ENCODE measurements at regions not wholly inside any gene's neighbourhood (a gene's known extent, or its start where the extent isn't known, plus 50 kb on each side); places are given as distances from the start of the nearest gene placed in this dataset.

DNA sequence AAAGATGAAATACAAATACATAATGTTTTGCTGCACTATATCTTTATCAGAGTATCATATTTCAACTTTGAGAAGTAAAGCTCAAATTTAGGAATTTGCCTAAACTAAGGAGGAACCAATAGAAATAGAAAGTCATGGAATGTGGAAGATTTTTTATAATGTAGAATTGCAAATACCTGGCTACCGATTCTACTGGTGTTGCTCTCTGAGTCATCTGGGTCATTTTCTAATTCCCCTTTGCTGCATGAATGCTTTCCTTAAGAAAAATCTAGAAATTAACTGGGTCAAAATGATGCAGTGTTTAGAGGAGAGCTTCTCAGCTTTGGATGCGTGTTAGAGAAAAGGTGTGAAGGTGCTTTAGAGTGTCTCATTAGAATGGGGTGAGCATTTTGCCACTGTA is 568.9 kb upstream of the ANKRD30A start:
- TF ChIP-seq, protein P1, sequence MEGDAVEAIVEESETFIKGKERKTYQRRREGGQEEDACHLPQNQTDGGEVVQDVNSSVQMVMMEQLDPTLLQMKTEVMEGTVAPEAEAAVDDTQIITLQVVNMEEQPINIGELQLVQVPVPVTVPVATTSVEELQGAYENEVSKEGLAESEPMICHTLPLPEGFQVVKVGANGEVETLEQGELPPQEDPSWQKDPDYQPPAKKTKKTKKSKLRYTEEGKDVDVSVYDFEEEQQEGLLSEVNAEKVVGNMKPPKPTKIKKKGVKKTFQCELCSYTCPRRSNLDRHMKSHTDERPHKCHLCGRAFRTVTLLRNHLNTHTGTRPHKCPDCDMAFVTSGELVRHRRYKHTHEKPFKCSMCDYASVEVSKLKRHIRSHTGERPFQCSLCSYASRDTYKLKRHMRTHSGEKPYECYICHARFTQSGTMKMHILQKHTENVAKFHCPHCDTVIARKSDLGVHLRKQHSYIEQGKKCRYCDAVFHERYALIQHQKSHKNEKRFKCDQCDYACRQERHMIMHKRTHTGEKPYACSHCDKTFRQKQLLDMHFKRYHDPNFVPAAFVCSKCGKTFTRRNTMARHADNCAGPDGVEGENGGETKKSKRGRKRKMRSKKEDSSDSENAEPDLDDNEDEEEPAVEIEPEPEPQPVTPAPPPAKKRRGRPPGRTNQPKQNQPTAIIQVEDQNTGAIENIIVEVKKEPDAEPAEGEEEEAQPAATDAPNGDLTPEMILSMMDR (IDR thresholded peaks at IDR 0.05), result no peak
- no peaks in the 10 kb centered on the region for H3K27me3 ChIP-seq
- H3K4me3 ChIP-seq, result no peak overlapping the region
- DNase-seq (ENCODE audit: low spot score), result no peak
- no peaks in the 10 kb centered on the region for H3K36me3 ChIP-seq
- H3K27ac ChIP-seq, result no peak overlapping the region
- H3K4me1 ChIP-seq, result no peaks in the 10 kb centered on the region
- no peaks in the 10 kb centered on the region for H3K9me3 ChIP-seq

DNA sequence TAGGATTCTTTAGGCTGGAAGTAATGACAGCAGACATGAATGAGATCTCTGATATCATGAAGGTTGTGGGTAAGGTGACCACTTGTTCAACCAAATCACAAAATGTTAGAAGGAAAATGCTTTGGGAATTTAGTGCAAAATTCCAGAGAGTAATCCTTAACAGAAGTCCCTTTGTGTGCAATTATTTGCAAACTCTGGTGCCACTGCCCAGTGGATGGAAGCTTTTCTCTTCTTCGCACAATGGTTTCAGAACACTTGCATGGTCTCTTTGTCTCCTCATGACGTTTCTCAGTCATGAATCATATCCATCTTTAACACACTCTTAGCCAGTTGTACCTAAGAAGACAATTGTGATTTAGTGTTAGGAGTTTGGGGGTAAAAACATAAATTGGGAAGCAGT is 570.4 kb upstream of the ANKRD30A start:
- TF ChIP-seq, protein P1 (IDR thresholded peaks at IDR 0.05), result no peak
- no peak for DNase-seq (ENCODE audit: low spot score)
- no peak overlapping the region for H3K27ac ChIP-seq

DNA sequence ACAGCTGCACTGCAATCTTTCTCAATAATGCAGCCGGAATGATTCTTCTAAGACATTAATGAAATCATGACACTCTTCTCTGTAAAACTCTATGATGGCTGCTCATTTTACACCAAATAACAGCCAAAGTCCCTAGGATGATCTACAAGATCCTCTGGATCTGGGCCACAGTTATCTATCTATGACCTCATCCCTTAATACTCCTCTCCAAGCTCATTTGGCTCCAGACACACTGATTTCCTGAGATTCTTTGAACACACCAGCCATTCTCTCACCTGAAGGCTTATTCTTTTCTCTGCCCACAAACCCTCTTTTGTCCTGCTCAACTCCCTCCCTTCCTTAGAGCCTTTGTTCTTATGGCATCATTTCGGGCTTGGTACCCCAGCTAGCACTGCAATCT is 577.4 kb upstream of the ANKRD30A start:
- Histone ChIP-seq H3K4me1 (no peaks in the 10 kb centered on the region), H3K36me3 (no peaks in the 10 kb centered on the region), H3K4me3 (no peak overlapping the region), H3K27me3 (no peaks in the 10 kb centered on the region), H3K27ac (no peak overlapping the region), H3K9me3 (no peaks in the 10 kb centered on the region)
- no peak for DNase-seq (ENCODE audit: low spot score)
- TF ChIP-seq, protein P1 (IDR thresholded peaks at IDR 0.05), result no peak

More for the DNA sequence above, 570.4 kb upstream of the ANKRD30A start:
- no peaks in the 10 kb centered on the region for H3K9me3 ChIP-seq
- H3K4me1 ChIP-seq, result no peaks in the 10 kb centered on the region
- H3K4me3 ChIP-seq, result no peak overlapping the region
- H3K36me3 ChIP-seq, result no peaks in the 10 kb centered on the region
- H3K27me3 ChIP-seq, result no peaks in the 10 kb centered on the region

DNA sequence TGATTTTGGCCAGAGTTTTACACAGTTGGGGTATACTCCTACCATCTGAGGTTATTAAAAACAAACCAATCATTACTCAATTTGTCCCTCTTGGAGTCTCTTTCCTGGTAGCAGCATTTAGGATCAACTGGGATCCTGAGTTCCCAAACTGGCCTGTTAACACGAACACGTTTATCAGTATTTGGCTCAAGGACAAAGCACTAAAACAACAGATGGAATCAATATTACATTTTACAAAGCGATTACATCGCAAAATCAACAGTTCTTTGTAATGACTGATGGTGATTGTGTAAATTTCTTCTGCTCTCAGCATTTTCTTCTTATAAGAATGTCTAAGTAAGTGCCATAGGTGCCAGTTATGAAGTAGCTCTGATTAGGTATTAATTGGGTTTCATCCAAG is 582.9 kb upstream of the ANKRD30A start:
- DNase-seq (ENCODE audit: low spot score), result no peak
- Histone ChIP-seq H3K9me3 (no peaks in the 10 kb centered on the region), H3K27me3 (no peaks in the 10 kb centered on the region), H3K36me3 (no peaks in the 10 kb centered on the region), H3K27ac (no peak overlapping the region), H3K4me1 (no peaks in the 10 kb centered on the region), H3K4me3 (no peak overlapping the region)
- TF ChIP-seq, protein P1 (IDR thresholded peaks at IDR 0.05), result no peak

DNA sequence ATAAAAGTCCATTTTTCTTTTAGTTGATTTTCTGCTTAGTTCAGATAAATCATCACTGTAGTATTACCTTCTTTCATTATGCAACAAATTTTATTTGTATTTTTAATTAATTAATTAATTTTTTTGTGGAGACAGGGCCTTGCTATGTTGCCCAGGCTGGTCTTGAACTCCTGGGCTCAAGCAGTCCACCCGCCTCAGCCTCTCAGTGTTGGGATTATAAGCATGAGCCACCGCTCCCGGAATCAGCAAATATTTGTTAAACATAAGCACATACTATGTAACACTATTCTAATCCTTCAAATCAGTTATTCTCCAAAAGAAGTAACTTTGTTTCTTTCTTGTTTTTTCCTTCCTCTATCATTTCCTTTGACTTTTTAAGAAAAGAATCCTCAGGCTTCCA is 584.8 kb upstream of the ANKRD30A start:
- TF ChIP-seq, protein P1 (IDR thresholded peaks at IDR 0.05), result no peak
- Histone ChIP-seq H3K27me3 (no peaks in the 10 kb centered on the region), H3K4me1 (no peaks in the 10 kb centered on the region), H3K9me3 (no peaks in the 10 kb centered on the region), H3K27ac (no peak overlapping the region), H3K4me3 (no peak overlapping the region), H3K36me3 (no peaks in the 10 kb centered on the region)
- no peak for DNase-seq (ENCODE audit: low spot score)

DNA sequence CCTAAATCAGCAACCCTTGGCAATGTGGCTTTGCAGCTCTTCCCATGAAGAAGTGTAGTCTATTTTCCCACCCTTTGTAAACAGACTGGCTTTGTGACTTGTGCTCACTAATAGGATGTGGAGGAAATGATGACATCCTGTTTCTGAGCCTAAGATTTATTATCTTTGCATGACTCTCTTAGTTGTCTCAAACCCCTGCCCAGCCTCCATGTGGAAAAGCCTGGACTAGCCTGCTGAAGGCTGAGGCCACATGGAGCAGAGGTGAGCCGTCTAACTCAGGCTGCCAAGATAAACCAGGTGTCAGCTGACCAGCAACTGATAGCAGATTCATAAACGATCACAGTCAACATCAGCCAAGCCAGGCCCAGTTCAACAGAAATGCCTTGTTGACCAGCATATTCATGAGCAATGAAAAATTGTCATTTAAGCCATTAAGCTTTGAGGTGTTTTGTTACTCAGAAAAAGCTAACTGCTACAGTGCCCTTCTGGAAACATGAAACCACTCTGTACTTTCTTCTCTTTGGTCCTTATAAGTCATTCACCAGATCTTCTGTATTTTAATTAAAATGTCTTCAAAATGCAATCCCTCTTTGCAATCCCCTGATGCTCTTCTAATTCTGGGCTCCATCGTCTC is 586.3 kb upstream of the ANKRD30A start:
- H3K4me3 ChIP-seq, result no peak overlapping the region
- H3K9me3 ChIP-seq, result no peaks in the 10 kb centered on the region
- H3K4me1 ChIP-seq, result no peaks in the 10 kb centered on the region
- H3K36me3 ChIP-seq, result no peaks in the 10 kb centered on the region
- H3K27ac ChIP-seq, result no peak overlapping the region
- H3K27me3 ChIP-seq, result no peaks in the 10 kb centered on the region
- TF ChIP-seq, protein P1 (IDR thresholded peaks at IDR 0.05), result no peak
- no peak for DNase-seq (ENCODE audit: low spot score)

Measured in right atrium auricular region (tissue), 2 donors.